ENCODE measurements at regions not wholly inside any gene's neighbourhood (a gene's known extent, or its start where the extent isn't known, plus 50 kb on each side); places are given as distances from the start of the nearest gene placed in this dataset.

DNA sequence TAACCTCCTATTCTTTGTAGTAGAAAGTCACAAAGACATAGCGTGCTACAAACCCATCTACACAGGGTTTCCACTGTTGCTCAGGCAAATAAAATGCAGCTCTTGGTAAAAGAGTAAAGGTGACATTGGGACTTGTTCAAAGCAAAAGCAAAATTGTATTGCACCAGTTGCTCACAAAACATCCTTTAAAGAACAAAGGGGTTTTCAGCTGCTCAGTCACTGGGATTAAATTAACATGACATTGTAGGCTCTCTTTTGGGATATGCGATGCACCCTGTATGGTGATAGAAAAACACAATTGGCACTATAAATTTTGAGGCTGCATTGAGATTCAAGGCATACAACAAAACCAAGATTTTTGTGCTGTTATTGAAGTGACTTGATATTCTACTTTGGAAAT lies 447.3 kb upstream of the CNTN3 start:
- Histone ChIP-seq H3K27ac (ENCODE audit: low read depth, low read length) (no peak overlapping the region), H3K4me3 (ENCODE audit: low read length) (no peak overlapping the region), H3K4me1 (ENCODE audit: control insufficient read depth, insufficient read depth, low read length) (no peaks in the 10 kb centered on the region), H3K36me3 (ENCODE audit: control insufficient read depth, insufficient read depth, low read length) (no peaks in the 10 kb centered on the region), H3K27me3 (ENCODE audit: control insufficient read depth, insufficient read depth, low read length) (no peaks in the 10 kb centered on the region), H3K9ac (ENCODE audit: low read length) (no peak overlapping the region)

DNA sequence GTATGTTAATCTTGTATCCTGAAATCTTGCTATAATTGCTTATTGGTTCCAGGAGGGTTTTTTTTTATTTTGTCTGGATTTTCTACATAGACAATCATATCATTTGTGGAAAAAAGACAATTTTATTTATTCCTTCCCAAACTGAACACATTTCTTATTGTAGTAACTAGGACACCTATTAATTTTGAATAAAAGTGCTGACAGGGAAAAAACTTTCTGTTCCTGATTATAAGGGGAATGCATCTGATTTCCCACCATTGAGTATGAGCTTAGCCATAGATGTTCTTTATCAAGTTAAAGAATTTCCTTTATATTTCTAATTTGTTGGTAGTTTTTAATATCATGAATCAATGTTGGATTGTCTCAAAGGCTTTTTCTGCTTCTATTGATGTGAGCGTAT lies 460.7 kb upstream of the CNTN3 start:
- Histone ChIP-seq H3K36me3 (ENCODE audit: control insufficient read depth, insufficient read depth, low read length) (no peaks in the 10 kb centered on the region), H3K27me3 (ENCODE audit: control insufficient read depth, insufficient read depth, low read length) (no peaks in the 10 kb centered on the region), H3K27ac (ENCODE audit: low read depth, low read length) (no peak overlapping the region), H3K4me1 (ENCODE audit: control insufficient read depth, insufficient read depth, low read length) (no peaks in the 10 kb centered on the region), H3K9ac (ENCODE audit: low read length) (no peak overlapping the region), H3K4me3 (ENCODE audit: low read length) (no peak overlapping the region)

DNA sequence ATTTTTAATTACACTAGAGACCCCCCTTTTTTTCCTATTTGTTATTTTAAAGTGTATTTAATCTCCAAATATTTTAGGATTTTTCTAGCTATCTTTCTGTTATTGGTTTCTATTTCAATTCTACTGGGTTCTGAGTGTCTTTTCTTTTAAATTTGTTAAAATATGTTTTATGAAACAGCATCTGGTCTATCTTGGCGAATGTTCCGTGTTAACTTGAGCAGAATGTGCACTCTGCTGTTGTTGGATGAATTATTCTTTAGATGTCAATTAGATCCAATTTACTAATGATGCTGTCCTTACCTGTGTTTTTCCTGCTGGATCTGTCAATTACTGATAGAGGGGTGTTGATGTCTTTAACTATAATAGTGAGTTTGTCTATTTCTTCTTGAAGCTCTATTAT lies 462.0 kb upstream of the CNTN3 start:
- H3K36me3 ChIP-seq (ENCODE audit: control insufficient read depth, insufficient read depth, low read length), result no peaks in the 10 kb centered on the region

DNA sequence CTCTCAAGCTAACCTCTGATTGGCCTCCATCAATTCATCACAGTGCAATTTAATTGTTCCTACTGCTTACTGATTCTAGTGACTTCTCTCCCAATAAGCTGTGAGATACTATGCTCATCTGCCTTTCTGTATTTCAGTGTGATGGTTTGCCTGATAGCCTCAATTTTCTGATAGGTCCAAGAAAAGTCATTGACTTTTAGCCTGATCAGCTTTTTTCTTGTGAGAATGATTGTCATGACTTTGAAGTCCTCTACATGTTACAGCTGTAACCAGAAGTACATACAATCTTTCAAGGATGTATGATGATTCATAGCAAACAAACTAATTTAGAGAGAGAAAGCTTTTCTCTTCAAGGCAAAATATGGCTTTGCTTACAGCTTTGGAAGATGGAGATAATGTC lies 463.8 kb upstream of the CNTN3 start:
- no peak overlapping the region for H3K9ac ChIP-seq (ENCODE audit: low read length)
- H3K36me3 ChIP-seq (ENCODE audit: control insufficient read depth, insufficient read depth, low read length), result no peaks in the 10 kb centered on the region
- H3K4me3 ChIP-seq (ENCODE audit: low read length), result no peak overlapping the region
- H3K4me1 ChIP-seq (ENCODE audit: control insufficient read depth, insufficient read depth, low read length), result no peaks in the 10 kb centered on the region
- no peaks in the 10 kb centered on the region for H3K27me3 ChIP-seq (ENCODE audit: control insufficient read depth, insufficient read depth, low read length)
- no peak overlapping the region for H3K27ac ChIP-seq (ENCODE audit: low read depth, low read length)

More for the DNA sequence above, 462.0 kb upstream of the CNTN3 start:
- no peak overlapping the region for H3K27ac ChIP-seq (ENCODE audit: low read depth, low read length)
- no peaks in the 10 kb centered on the region for H3K27me3 ChIP-seq (ENCODE audit: control insufficient read depth, insufficient read depth, low read length)
- H3K4me1 ChIP-seq (ENCODE audit: control insufficient read depth, insufficient read depth, low read length), result no peaks in the 10 kb centered on the region
- no peak overlapping the region for H3K9ac ChIP-seq (ENCODE audit: low read length)
- H3K4me3 ChIP-seq (ENCODE audit: low read length), result no peak overlapping the region

DNA sequence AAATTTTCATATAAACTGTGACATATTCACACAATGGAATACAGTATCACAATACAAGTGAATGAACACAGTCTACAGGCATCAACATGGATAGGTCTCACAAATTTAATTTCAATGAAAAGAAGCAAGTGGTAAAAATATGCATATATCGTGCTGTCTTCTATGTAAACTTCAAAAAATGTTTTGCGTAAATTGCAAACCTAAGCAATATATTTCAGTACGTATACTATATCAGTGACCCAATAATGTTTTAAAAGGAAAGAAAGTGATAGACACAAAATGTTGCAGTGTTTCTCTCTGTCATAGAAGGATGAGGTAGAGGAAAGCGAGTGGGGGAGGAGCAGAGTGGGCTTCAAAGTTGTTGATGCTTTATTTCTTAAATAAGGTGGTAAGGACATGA lies 468.4 kb upstream of the CNTN3 start:
- Histone ChIP-seq H3K27me3 (ENCODE audit: control insufficient read depth, insufficient read depth, low read length) (no peaks in the 10 kb centered on the region), H3K4me1 (ENCODE audit: control insufficient read depth, insufficient read depth, low read length) (no peaks in the 10 kb centered on the region), H3K27ac (ENCODE audit: low read depth, low read length) (no peak overlapping the region)

DNA sequence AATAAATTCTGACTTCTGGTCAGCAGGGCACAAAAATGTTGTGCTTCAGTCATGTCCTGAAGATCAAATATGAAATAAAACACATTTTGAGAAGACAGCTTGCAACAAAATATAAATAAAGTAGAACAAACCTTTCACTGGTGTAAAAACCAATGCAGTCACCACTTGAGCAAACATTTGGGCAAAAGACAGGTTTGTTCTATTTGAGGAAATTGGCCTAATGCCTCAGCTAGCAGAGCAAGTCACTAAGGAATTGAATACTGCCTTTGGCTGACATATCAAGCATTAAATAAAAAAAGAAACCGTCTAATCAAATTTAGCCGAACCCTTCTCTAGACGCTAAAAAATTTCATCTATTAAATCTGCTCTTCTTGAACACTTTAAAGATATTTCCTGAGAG lies 475.4 kb upstream of the CNTN3 start:
- Histone ChIP-seq H3K9ac (ENCODE audit: low read length) (no peak overlapping the region), H3K36me3 (ENCODE audit: control insufficient read depth, insufficient read depth, low read length) (no peaks in the 10 kb centered on the region), H3K27me3 (ENCODE audit: control insufficient read depth, insufficient read depth, low read length) (no peaks in the 10 kb centered on the region), H3K4me1 (ENCODE audit: control insufficient read depth, insufficient read depth, low read length) (no peaks in the 10 kb centered on the region), H3K4me3 (ENCODE audit: low read length) (no peak overlapping the region), H3K27ac (ENCODE audit: low read depth, low read length) (no peak overlapping the region)

More for the DNA sequence above, 468.4 kb upstream of the CNTN3 start:
- Histone ChIP-seq H3K9ac (ENCODE audit: low read length) (no peak overlapping the region), H3K36me3 (ENCODE audit: control insufficient read depth, insufficient read depth, low read length) (no peaks in the 10 kb centered on the region), H3K4me3 (ENCODE audit: low read length) (no peak overlapping the region)

DNA sequence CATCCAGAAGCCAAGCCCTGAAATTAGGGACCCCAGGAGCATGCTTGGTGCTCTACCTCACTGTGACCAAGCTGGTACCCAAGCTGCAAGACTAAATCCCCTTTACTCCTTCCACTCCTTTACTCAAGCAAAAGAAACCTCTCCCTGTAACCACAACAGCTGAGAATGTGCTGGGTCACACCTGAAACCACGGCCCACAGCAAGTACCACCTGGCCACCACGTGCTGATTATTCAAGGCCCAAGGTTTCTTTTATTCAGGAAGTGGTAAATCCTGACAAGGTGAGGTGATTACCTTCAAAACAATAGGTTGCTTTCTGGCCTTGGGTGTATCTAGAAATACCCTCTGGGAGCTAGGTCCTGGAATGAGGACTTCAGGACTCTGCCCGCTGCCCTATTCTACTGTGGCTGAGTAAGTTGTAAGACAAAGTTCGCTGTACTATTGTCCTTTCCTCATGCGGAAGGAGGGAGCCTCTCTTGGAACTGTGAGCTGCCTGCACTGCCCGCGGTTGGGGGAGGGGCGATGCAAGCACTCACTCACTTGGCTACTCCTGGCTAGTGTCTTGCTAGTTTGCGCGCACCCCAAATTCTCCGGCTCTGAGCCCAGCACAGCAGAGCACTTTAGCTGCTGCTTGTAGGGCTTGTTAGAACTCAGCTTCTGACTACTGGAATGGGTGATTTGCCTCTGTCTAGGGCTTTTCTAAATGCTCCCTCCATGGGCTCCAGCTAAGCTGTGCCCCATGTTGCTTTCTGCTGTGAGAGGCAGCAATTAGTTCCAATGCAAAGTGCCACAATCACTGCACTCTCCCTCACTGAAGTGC lies 487.1 kb upstream of the CNTN3 start:
- H3K27ac ChIP-seq (ENCODE audit: low read depth, low read length), result no peak overlapping the region
- no peaks in the 10 kb centered on the region for H3K36me3 ChIP-seq (ENCODE audit: control insufficient read depth, insufficient read depth, low read length)
- no peaks in the 10 kb centered on the region for H3K4me1 ChIP-seq (ENCODE audit: control insufficient read depth, insufficient read depth, low read length)
- no peak overlapping the region for H3K9ac ChIP-seq (ENCODE audit: low read length)
- no peaks in the 10 kb centered on the region for H3K27me3 ChIP-seq (ENCODE audit: control insufficient read depth, insufficient read depth, low read length)
- no peak overlapping the region for H3K4me3 ChIP-seq (ENCODE audit: low read length)

DNA sequence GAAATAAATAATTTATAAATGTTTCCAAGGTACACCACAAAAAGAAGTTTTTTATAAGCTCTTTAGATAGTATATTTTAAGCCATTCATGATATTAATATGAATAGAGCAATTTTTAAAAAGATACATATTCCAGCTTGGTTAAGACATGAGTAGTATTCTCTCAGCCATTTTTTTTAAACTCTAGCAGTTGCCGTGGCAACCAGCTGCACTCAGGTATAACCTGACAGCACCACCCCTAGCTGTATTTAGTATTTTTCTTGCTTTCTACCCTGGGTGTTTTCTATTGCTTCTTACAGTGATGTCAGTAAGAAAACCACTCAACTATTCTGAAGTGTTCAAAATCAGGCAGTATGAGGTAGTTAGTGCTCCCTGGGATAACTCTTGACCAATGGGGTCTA lies 496.3 kb upstream of the CNTN3 start:
- H3K4me3 ChIP-seq (ENCODE audit: low read length), result no peak overlapping the region
- H3K4me1 ChIP-seq (ENCODE audit: control insufficient read depth, insufficient read depth, low read length), result no peaks in the 10 kb centered on the region
- H3K36me3 ChIP-seq (ENCODE audit: control insufficient read depth, insufficient read depth, low read length), result no peaks in the 10 kb centered on the region
- H3K27ac ChIP-seq (ENCODE audit: low read depth, low read length), result no peak overlapping the region
- no peaks in the 10 kb centered on the region for H3K27me3 ChIP-seq (ENCODE audit: control insufficient read depth, insufficient read depth, low read length)
- H3K9ac ChIP-seq (ENCODE audit: low read length), result no peak overlapping the region

DNA sequence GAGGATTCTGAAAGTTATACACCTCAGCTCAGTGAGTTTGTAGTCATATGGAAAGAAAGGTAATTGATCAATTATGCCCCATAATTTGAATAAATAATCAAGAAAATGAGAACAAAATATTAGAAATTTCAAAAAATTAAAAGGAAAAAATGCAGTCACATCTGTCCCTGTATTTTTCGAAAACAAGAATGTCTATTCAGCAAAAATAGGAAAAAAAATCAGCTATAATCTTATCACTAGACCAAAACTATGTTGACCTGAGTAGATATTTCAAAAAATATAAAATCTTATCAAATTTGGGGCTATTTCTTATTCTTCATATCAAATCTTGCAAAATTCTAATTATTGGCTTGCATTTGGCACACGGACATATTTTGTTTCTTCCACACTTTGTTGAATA lies 501.2 kb upstream of the CNTN3 start:
- no peak overlapping the region for H3K4me3 ChIP-seq (ENCODE audit: low read length)
- H3K9ac ChIP-seq (ENCODE audit: low read length), result no peak overlapping the region
- no peaks in the 10 kb centered on the region for H3K4me1 ChIP-seq (ENCODE audit: control insufficient read depth, insufficient read depth, low read length)
- no peak overlapping the region for H3K27ac ChIP-seq (ENCODE audit: low read depth, low read length)
- no peaks in the 10 kb centered on the region for H3K27me3 ChIP-seq (ENCODE audit: control insufficient read depth, insufficient read depth, low read length)
- H3K36me3 ChIP-seq (ENCODE audit: control insufficient read depth, insufficient read depth, low read length), result no peaks in the 10 kb centered on the region

DNA sequence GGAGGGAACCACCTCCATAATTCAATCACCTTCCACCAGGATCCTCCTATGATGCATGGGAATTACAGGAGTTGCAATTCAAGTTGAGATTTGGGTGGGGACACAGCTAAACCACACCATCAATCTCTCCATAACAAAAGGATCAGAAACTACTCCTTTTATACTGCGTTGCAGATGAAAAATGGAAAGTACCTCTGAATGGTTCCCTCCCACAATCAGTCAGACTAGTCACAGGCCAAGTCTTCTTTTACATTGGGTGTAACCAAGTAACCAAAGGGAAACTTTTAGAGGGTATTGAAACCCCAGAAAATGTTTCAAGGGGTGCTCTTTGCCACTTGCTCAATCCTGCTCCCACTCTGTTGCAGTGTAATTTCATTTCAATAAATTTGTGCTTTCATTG lies 504.3 kb upstream of the CNTN3 start:
- H3K27me3 ChIP-seq (ENCODE audit: control insufficient read depth, insufficient read depth, low read length), result no peaks in the 10 kb centered on the region
- no peak overlapping the region for H3K4me3 ChIP-seq (ENCODE audit: low read length)
- H3K9ac ChIP-seq (ENCODE audit: low read length), result no peak overlapping the region
- no peak overlapping the region for H3K27ac ChIP-seq (ENCODE audit: low read depth, low read length)
- H3K4me1 ChIP-seq (ENCODE audit: control insufficient read depth, insufficient read depth, low read length), result no peaks in the 10 kb centered on the region
- no peaks in the 10 kb centered on the region for H3K36me3 ChIP-seq (ENCODE audit: control insufficient read depth, insufficient read depth, low read length)

DNA sequence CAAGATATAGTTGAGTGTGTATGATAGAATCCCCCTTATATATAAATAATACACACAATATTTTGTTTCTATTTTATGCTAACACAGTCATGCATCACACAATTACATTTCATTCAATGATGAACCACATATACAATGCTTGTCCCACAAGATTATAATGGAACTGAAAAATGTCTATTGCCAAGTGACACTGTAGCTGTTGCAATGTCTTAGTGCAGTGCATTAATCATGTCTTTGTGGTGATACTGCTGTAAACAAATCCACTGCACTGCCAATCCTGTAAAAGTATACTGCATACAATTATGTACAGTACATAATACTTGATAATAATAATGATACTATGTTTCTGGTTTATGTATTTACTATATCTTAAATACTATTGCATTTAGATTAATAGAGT lies 512.1 kb upstream of the CNTN3 start:
- Histone ChIP-seq H3K4me1 (ENCODE audit: control insufficient read depth, insufficient read depth, low read length) (no peaks in the 10 kb centered on the region), H3K4me3 (ENCODE audit: low read length) (no peak overlapping the region), H3K27ac (ENCODE audit: low read depth, low read length) (no peak overlapping the region), H3K9ac (ENCODE audit: low read length) (no peak overlapping the region), H3K27me3 (ENCODE audit: control insufficient read depth, insufficient read depth, low read length) (no peaks in the 10 kb centered on the region), H3K36me3 (ENCODE audit: control insufficient read depth, insufficient read depth, low read length) (no peaks in the 10 kb centered on the region)

DNA sequence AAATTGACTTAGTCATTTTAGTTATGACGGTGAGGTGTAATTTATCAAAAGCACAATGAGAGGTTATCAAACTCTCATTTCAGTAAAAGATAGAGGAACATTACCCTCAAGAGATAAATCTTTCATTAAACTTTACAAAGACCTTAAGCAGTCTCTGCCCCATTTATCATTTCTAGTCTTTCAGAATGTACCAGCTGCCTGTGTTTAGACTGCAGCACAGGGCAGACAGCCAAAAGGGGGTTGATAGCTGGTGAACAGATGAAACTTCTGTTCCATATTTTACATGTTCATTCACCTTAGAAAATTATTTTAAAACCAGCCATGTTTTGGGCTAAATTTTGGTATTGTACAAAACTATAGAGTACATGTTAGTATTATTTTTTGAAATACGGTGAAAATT lies 514.6 kb upstream of the CNTN3 start:
- Histone ChIP-seq H3K4me3 (ENCODE audit: low read length) (no peak overlapping the region), H3K27ac (ENCODE audit: low read depth, low read length) (no peak overlapping the region), H3K4me1 (ENCODE audit: control insufficient read depth, insufficient read depth, low read length) (no peaks in the 10 kb centered on the region), H3K36me3 (ENCODE audit: control insufficient read depth, insufficient read depth, low read length) (no peaks in the 10 kb centered on the region), H3K9ac (ENCODE audit: low read length) (no peak overlapping the region), H3K27me3 (ENCODE audit: control insufficient read depth, insufficient read depth, low read length) (no peaks in the 10 kb centered on the region)

DNA sequence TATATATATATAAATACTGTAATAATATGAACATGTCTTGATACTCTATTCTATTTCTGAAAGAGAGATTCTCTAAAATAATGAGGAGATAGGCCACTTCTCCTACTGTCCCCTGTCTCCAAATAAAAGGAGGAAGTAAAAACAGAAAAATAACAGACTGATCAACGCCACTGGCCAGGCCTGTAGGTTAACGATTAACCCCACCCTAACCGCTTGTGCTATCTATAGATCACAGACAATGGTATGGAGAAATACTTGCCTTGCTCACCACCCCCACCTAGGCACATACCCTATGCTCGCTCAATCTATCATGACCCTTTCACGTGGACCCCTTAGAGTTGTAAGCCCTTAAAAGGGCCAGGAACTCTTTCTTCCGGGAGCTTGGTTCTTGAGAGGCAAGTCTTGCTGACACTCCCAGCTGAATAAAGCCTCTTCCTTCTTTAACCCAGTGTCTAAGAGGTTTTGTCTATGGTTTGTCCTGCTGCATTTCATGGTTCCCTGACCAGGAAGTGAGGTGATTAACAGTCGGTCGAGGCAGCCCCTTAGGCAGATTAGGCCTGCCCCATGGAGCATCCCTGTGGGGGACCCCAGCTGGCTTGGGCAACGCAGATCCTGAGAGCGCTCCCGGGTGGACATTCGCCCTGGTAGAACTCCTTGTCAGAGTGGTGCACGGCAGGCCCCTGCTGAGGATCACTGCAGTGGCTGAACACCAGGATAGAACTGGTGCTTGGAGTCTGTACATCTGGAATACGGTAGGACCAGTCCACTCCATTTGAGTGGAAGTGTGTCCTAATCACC lies 521.8 kb upstream of the CNTN3 start:
- Histone ChIP-seq H3K4me3 (ENCODE audit: low read length) (no peak overlapping the region), H3K27me3 (ENCODE audit: control insufficient read depth, insufficient read depth, low read length) (no peaks in the 10 kb centered on the region), H3K36me3 (ENCODE audit: control insufficient read depth, insufficient read depth, low read length) (no peaks in the 10 kb centered on the region), H3K27ac (ENCODE audit: low read depth, low read length) (no peak overlapping the region), H3K9ac (ENCODE audit: low read length) (no peak overlapping the region), H3K4me1 (ENCODE audit: control insufficient read depth, insufficient read depth, low read length) (no peaks in the 10 kb centered on the region)
